ENCODE measurements at regions not wholly inside any gene's neighbourhood (a gene's known extent, or its start where the extent isn't known, plus 50 kb on each side); places are given as distances from the start of the nearest gene placed in this dataset.

- TF ChIP-seq POLR2A (IDR thresholded peaks at IDR 0.05; ENCODE audit: low read length), result no peak
- no peak for TF ChIP-seq GATA1 (IDR thresholded peaks at IDR 0.05; ENCODE audit: low read depth, low read length)
Observed at GRCh38 chr2:228359473-228359872, 178.0 kb upstream of the SPHKAP start.
